ENCODE measurements at regions not wholly inside any gene's neighbourhood (a gene's known extent, or its start where the extent isn't known, plus 50 kb on each side); places are given as distances from the start of the nearest gene placed in this dataset.
A peak's percentile ranks its signal among the peaks of the same experiment; 100 is the strongest.
"Not testable (repeated sequence)": the region's sequence is repeated elsewhere in the genome, so short reads cannot be mapped to it uniquely, and the experiment has no call there.

- DNase-seq: no peak
Observed at GRCh38 chr12:74595696-74596095, 58.1 kb downstream of the ATXN7L3B start.

- no peak for DNase-seq
Observed at GRCh38 chr12:74598819-74599218, 61.2 kb downstream of the ATXN7L3B start.

GRCh38 chr12:74599932-74600331, 62.3 kb downstream of the ATXN7L3B start:
- DNase-seq: no peak

GRCh38 chr12:74600817-74601216, 63.2 kb downstream of the ATXN7L3B start:
- not testable (repeated sequence) for DNase-seq

- DNase-seq: no peak
Observed at GRCh38 chr12:74602881-74603672, 65.4 kb downstream of the ATXN7L3B start.

- no peak for DNase-seq
Observed at GRCh38 chr12:74608231-74608775, 70.7 kb downstream of the ATXN7L3B start.

GRCh38 chr12:74610711-74611110, 73.1 kb downstream of the ATXN7L3B start:
- DNase-seq: no peak

GRCh38 chr12:74614426-74614825, 76.8 kb downstream of the ATXN7L3B start:
- DNase-seq: peak; percentile 68

GRCh38 chr12:74619084-74619483, 81.4 kb downstream of the ATXN7L3B start:
- DNase-seq: no peak

- no peak for DNase-seq
Observed at GRCh38 chr12:74619884-74620283, 82.2 kb downstream of the ATXN7L3B start.

GRCh38 chr12:74620921-74621320, 83.3 kb downstream of the ATXN7L3B start:
- no peak for DNase-seq

- peak; percentile 88 for DNase-seq
Observed at GRCh38 chr12:74624201-74624600, 86.6 kb downstream of the ATXN7L3B start.

GRCh38 chr12:74626397-74626796, 88.8 kb downstream of the ATXN7L3B start:
- no peak for DNase-seq

- DNase-seq: no peak
Observed at GRCh38 chr12:74641262-74641661, 103.6 kb downstream of the ATXN7L3B start.

GRCh38 chr12:74641694-74642093, 104.1 kb downstream of the ATXN7L3B start:
- no peak for DNase-seq

- DNase-seq: no peak
Observed at GRCh38 chr12:74644681-74645080, 107.0 kb downstream of the ATXN7L3B start.

GRCh38 chr12:74646831-74647230, 109.2 kb downstream of the ATXN7L3B start:
- peak; percentile 88 for DNase-seq

GRCh38 chr12:74647256-74647655, 109.6 kb downstream of the ATXN7L3B start:
- no peak for DNase-seq

- DNase-seq: no peak
Observed at GRCh38 chr12:74656251-74656650, 118.6 kb downstream of the ATXN7L3B start.

- DNase-seq: no peak
Observed at GRCh38 chr12:74660442-74660841, 122.8 kb downstream of the ATXN7L3B start.

GRCh38 chr12:74663958-74664357, 126.3 kb downstream of the ATXN7L3B start:
- DNase-seq: no peak

GRCh38 chr12:74665690-74666089, 128.1 kb downstream of the ATXN7L3B start:
- no peak for DNase-seq

GRCh38 chr12:74671421-74671820, 133.8 kb downstream of the ATXN7L3B start:
- no peak for DNase-seq

GRCh38 chr12:74676955-74677354, 139.3 kb downstream of the ATXN7L3B start:
- DNase-seq: not testable (repeated sequence)

- no peak for DNase-seq
Observed at GRCh38 chr12:74685385-74685784, 147.8 kb downstream of the ATXN7L3B start.

Measured in NCI-H1417 treated with DMSO at 0.1 percent for 48 hours (cell line).